GM18511 (cell line): ENCODE measurements at regions not wholly inside any gene's neighbourhood (a gene's known extent, or its start where the extent isn't known, plus 50 kb on each side); places are given as distances from the start of the nearest gene placed in this dataset.

ENCODE experiments used
- ATAC-seq: cut with Tn5 transposase; IDR thresholded peaks from one replicate; pipeline ENCODE4 v1.9.1; 2021; ENCODE audit warnings: mild to moderate bottlenecking, moderate library complexity; ENCODE audit not compliant: unreplicated experiment

DNA sequence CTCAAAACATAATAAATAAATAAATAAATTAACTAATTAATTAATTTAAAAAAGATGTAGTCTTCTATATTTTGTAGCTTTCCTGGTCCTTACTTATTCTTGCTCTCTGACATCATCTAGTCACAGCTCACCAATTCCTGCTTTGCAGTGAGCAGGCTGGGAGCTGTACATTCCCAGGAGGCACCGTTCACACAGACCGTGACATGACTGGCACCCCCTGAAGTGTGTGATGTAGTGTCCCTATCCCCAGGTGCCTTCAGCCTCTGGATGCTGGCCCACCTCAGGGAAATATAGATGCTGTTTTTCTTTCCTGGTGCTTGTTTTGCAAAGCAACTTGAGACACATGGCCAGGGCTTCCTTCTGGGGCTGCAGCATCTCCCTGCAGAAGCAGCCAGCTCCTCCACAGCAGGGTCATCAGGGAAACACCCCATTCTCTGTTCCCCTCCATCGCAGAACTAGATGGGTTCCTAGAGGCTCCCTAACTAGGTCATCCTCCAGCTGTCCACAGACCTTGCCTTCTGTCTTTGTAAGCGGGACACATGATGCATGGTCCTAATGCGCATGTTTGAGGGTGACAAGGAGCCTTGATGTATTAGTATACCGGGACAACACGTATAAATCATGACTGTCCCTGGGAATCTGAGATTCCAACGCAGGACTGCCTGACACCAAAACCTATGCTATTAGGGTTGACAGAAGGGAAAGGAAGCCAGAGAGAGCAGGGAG lies 76.4 kb downstream of the RHOB start:
- no peak for ATAC-seq

DNA sequence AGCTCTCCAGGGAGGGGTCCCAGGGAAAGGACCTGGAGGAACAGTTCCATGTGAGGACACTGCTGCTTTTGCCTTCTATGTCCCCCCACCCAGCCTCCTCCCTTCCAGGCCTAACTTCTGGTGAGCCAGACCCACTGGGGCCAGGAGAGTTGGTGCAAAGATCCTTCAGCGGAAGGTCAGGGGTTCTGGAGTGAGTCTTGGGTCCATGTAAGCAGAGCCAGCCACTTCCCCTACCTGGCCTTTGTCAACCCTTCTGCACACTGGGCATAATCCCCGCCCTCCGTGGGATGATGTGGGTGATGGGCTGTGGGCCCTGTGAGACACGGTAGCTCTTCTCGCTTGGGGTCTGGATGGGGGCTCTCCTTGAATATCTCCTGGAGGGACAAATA lies 76.9 kb downstream of the RHOB start:
- no peak for ATAC-seq

DNA sequence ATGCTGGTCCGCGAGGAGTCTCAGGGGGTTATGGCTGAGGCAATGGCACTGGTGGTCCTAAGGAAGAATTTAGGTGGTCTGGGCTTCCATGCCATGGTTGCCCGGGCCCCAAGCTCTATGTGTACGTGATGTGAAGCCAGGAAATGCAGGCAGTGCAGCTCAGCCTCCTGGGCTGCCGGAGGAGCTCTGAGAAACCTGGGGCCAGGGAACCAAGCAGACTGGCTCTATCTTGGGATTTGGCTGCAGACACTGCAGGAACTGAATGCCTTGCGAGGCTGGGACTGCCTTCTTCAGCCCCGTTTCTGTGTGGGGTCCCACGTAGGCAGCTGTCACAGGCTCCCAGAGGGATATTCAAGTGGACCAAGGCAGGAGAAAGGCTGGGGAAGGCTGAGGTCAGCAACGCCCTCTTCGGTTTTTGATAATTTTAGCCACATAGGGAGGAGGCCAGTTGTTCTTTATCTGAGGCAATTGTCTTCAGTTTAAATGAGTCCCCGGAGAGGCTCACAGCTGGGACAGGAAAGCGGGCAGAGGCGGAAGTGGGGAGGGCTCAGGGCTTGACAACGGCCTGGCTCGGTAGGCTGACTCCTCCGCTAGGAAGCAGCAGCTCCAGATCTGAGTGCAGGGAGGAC lies 77.7 kb downstream of the RHOB start:
- ATAC-seq, result peak; percentile 83

DNA sequence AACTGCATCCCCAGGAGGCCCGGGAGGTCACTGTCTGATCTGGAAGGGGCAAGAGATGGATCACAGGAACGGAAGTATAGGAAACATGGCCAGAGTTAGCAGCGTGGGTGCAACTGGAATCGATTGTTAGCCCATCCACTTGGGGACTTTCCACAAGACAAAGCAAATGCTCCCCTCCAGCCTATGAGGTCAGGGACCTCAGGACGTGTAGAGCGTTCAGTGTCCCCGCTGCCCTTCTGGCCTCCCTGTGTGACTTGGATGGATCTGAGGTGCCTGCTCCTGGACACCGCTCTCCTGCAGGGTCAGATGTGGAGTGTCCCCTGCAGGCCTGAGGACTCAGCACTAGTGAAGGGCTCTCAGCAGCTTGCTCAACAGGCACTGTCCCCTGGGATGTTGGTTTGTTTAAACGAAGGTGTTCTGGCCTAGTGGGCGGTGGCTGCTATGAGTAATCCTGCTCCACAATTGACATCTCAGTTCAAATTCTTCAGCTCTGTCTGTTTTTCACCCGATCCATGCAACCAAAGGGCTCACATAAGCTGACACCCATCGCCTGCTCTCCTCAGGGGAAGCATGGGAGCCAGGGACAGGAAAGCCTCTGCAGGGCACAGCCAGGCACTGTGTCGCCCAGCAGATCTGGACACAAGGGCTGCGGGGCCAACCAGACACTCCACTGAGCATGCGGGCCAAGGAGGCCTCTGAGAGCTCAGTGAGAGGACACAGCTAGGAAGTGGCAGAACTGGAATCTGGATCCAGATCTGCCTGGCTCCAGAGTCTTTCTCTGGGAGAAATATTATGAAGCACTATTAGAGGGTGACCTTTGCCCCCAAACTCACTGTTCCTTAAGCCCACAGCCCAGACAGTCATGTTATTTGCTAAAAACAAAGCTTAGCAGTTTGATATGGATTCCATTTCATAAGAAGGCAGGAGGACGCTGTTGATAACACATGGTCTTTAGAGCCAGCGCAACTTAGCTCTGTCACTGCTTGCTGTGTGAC lies 78.5 kb downstream of the RHOB start:
- ATAC-seq, result peak; percentile 92

DNA sequence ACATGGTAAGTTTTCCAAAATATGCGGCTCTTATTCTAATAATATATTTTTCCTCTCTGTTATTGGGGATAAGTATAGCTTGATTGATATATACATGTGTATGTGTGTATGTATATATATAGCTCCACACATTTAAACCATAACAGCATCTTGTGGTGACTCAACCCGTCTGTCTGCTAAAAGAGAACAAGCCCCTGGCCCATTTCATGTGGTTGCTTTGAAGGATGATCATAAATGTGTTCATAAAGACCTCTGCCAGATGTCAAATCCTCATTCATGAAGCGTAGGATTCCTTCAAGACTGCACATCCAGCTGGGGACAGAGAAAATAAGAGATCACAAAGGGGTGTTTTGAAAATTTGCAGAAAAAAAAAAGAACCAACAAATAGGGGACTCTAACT lies 79.3 kb downstream of the RHOB start:
- no peak for ATAC-seq

DNA sequence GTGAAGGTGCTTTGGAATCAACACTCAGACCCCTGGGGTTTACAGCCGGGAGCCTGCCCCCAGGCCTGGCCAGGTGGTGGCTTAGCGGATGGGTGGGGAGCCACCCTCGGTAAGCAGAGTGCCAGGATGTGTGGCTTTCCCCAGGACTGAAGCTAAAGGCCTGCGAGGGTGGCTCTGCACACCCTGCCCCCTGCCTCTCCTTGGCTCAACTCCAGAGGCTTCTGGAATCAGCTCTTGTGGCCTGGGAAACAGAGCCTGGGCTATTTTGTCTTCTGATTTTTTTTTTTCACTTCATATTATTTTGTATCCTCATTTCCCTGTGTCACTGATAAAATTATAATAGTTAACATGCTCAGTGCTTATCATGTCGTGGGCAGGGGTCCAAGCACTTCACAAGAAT lies 79.8 kb downstream of the RHOB start:
- no peak for ATAC-seq

DNA sequence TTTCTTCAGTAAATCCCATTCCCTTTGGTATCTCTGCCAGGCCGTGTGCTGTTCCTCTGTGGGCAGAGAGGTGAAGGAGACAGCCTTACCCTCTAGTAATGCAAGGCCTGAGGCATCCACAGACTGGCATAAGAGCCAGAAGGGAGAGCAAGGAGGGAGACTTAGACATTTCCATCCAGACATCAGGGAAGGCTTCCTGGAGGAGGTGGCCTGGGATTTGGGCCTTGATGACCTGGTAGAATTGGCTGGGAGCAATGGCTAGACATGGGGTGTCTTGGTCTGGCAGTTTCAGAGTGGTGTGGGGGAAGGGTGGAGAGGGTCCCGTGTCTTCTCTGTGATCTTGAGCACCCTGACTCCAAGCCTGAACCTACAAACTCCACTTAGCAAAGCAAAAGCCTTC lies 81.8 kb downstream of the RHOB start:
- no peak for ATAC-seq

DNA sequence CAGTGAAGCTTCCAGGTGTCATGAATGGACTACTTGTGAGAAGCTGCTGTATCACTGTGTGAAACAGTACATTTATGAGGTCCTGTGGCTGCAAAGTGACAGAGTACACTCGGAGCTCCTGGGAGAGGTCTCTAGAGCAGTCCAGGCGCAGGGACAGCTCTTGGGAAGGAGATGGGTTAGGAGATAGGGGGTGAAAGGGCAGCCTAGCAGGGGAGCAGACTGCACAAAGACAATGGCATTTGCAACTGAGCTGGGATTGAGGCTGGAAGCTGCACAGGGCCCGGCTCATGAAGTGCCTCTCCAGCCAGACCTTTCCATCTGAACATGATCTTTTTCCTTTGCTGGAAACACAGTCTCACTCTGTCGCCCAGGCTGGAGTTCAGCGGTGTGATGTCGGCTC lies 83.6 kb downstream of the RHOB start:
- ATAC-seq, result no peak

DNA sequence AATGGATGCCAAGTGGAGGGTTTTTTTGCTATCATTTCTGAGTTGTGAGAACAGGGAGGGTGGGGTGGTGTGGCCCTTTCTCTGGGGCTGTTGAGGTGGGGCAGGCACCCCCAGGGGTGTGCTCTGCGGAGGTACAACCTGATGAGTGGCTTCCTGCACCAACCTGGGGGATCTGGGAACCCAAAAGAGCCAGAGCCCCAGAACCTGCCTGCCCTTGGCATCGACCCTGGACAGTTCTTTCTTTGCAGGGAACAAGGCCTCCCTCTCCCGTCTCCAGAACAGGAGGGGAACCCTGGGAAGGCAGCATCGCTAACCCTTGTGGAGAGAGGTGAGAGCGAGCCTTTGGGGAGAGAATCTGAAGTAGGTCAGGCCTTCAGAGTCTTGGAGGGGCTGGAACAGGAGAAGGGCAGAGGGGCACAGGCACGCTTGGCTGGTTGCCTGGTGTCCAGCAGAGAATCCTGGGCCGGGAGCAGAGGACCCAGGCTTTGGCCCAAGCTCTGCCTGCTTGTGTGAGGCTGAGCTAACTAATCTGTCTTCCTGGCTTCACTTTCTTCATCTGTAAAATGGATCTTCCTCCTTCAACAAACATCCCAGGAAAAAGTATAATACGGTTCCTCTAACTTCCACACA lies 84.9 kb downstream of the RHOB start:
- ATAC-seq, result no peak

DNA sequence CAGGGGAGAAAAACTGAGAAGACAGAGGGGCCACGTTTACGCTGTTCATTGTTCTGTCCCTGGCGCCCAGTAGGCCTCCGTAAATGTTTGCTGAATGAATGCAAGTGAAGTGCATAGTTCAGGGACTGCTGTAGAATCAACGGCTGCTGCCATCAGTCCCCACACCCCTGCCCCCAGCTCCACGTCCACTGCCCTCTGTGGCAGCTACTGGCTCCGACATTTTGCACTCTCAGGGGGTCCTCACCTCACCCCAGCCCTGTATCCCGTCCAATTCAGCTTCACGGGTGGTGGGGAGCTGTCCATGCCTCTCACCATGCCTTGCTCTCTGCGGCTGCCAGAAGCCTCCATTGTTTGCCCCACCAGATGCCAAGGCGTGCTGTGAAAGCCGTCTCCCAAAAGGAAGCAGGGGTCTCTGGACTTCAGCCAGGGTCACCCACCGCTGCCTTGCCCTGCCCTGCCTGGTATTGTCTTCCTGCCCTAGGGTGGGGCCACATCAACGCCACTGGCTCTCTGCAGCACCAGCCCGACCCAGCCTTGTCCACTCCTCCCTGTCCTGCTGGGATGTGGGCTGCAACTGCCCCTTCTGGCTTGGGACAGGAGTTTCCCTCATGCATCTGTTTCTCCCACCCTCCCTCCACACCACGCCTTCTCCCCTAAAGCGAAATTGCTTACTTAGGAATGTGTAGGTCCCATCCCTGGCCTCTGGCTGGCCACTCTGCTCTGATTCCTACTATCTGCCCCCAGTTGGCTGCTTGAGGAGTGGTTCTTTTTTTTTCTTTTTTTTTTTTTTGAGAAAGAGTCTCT lies 86.0 kb downstream of the RHOB start:
- ATAC-seq, result no peak

DNA sequence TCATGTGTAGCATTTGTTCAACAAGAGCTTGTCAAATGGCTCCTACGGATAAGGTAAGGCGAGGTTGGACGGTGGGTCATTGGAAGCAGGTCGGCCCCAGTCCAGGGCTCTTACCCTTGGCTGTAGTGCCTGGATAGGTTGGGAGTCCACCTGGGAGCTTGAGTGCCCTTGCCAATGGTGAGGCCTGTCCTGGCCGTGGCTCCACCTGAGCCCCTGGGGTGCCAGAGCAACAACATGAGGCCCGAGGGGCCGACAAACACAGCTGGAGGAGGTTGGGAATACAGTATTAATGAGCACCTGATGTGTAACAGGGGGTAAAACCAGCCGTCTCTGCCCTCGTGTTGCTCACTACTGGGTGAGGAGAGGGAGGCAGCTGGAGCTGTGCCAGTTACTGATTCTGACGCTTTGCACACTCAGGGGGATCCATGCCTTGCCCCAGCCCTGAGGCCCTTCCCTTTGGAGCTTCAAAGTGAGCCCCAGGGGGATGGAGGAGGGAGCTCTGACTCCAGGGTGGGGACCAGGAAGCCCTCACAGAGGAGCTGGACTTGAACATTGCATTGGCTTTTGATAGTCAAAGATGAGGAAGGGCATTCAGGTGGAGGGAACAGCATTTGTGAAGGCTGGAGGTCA lies 87.2 kb downstream of the RHOB start:
- no peak for ATAC-seq

DNA sequence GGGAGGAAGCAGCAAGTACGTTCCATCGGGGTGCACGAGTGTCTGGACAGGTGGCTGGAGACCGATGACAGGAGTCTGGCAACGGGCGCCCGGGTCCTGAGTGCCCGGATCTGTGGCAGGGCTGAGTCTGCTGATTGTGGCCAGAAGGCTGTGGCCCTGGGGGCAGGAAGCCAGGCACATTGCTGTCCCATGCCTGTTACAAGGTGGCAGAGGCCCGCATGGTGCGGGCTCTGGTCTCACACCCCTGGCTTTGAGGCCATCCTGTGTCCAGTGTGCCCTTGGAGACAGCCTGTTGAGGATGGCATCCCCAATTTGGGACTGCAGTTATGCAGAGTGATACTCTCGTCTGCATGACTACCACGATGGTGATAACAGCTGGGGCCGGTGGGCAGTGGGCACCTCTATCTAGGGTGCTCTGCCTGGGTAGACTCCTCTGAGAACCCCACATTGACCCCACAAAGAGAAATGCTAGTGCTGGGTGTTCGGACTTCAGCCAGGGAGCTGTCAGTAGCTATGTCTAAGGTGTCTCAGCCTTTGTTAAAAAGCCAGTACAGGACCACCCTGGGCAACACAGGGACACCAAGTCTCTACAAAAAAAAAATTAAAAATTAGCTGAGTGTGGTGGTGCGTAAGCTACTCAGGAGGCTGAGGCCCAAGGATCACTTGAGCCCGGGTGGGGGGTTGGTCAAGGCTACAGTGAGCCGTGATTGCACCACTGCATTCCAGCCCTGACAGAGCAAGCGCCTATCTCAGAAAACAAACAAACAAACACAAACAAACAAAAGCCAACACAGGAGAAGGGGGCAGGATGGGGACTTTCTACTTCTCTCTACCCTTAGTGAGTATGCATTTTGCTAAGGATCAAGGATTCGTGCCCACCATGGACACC lies 88.3 kb downstream of the RHOB start:
- ATAC-seq, result no peak

DNA sequence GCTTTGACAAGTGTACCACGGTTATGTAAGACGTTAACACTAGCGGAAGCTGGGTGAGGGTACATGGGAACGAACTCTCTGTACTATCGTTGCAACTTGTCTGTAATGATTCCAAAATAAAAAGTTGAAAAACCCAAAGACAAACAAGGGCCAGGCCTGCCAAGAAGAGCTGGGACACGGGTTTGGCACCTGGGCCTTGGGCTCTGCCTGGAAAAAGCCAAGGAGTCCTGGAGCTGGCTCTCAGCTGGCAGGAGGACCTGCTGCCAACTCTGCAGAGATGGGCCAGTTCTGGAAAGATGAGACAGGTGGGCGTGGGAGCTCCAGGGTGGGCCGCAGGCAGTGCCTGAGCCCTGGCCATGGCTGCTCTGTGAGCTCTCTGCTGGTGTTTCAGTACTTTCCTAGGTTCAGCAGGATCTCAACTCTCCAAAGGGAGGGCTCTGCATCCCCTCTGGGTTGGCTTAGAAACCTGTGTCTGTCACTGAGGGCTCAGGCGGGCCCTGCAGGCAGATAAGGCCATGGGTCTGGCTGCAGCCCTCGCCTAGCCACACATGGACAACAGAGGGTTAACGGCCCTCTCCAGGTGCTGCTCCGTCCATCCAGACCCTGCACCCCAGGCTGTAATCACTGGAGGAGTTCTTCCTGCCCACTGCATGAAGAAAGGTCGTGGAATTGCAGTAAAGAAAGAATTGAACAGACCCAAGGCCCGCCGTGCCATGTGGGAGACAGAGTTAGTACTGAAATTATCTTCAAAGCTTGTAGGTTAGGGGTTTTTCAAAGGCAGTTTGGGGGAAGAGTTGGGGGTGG lies 89.9 kb downstream of the RHOB start:
- ATAC-seq, result no peak

DNA sequence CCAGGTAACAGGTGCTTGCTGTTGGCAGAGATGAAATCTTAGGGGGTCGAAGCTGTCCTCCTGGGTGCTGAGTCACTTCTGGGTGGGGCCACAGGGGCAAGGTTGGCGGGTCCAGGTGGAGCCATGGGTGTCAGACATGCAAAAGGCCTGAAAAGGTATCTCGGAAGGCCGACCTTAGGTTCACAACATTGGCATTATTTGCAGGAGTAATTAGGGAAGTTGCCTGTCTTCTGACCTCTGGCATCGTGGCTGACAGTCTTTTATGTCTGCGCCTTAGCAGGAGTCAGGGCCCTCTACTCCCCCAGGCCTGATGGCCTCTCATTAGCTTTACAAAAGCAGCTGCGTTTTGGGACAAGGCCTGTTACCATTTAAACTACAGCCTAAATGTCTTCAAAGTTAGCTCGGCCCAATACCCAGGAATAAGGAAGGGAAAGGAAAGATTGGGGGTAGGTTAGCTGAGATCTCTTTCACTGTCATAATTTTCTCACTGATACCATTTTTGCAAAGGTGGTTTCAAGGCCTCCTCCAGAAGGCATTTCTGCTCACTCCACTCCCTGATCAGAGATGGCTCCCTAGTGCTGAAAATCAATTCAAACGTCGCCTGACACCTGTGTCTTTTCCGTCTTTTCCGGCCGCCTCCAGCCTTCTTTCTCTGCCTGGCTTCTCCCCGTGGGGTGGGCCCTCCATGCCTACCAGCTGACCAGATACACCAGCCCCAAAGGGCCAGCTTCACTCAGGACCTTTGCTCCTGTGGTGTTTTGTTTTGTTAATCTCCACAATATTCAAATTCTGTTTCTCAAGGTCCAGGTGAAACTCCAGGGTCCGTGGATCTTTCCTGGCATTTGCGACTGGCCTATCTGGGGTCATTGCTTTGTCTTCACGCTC lies 90.8 kb downstream of the RHOB start:
- ATAC-seq, result no peak

DNA sequence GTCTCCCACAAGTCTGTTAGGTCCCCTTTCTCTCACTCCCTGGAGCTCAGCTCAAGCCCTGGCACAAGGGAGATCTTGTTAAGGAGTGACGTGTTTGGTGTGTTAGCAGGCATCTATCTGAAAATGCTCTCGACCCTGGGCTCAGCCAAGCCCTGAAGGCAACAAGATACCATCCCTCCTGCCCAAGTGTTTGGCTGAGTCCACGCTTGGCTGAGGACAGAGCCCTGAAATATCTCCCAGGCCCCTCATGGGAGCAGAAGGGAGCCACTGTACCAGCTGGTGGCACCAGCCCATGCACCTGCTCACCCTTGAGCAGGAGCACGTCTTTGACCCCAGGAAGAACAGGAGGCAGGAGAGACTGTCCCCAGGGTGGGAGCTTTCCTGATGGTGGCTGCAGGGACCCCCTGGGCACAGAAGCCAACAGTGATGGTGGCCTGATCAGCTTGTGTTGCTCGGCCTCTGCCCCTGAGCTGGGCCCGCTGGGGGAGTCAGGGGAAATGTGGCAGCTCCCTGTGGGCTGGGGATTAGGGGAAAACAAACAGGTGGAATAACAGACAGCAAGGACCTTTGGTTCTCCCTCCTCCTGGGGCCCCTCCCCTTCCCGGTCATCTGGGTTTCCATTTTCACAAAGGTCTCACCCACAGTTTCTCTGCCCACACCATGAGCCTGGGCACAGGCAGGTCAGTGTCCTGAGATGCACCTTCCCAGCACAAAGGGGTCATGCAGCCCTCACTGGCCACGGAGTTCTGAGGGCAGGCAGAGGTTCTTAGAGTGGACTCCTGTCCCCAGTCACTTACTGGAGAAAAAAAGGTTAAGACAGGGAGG lies 91.6 kb downstream of the RHOB start:
- no peak for ATAC-seq

DNA sequence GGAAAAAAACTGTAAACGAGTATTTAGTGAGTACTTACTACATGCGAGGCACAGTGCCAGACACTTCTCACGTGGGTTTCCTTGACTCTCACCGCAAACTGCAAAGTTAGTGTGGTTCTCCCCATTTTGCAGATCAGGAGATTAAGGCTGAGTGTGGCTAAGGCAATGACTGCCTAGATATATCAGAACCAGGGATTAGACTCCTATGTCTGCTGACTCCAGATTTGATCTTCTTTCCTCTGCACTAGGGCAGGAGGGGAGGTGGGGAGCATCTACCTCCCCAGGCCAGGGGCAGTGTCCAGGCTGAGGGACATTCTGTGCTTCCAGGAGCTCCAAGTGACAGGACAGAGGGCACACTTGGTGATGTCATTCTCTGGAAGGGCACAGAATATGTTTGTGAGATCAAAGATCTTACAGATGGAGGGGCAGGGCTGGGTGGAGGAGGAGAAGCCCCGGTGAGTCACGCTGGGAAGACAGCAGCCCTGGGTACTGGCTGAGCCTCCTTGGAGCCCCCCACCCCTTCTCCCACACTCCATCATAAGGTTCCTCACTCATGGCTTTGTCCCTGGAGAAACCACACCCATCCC lies 92.4 kb downstream of the RHOB start:
- no peak for ATAC-seq
